ENCODE measurements at regions not wholly inside any gene's neighbourhood (a gene's known extent, or its start where the extent isn't known, plus 50 kb on each side); places are given as distances from the start of the nearest gene placed in this dataset.

DNA sequence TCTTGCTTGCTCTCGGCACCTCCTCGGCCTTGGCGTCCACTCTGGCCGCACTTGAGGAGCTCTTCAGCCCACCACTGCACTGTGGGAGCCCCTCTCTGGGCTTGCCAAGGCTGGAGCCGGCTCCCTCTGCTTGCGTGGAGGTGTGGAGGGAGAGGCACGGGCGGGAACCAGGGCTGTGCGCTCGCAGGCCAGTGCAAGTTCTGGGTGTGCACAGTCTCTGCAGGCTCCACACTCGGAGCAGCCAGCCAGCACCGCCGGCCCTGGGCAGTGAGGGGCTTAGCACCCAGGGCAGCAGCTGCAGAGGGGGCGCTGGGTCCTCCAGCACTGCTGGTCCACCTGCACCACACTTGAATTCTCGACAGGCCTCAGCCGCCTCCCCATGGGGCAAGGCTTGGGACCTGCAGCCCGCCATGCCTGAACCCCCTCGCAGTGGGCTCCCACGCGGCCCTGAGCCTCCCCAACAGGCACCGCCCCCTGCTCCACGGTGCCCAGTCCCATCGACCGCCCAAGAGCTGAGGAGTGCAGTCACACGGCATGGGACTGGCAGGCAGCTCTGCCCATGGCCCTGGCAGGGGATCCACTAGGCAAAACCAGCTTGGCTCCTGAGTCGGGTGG lies 411.2 kb upstream of the CHAC2 start:
- no peak overlapping the region for H3K4me3 ChIP-seq (ENCODE audit: low read depth, low read length)
- TF ChIP-seq, protein P1, sequence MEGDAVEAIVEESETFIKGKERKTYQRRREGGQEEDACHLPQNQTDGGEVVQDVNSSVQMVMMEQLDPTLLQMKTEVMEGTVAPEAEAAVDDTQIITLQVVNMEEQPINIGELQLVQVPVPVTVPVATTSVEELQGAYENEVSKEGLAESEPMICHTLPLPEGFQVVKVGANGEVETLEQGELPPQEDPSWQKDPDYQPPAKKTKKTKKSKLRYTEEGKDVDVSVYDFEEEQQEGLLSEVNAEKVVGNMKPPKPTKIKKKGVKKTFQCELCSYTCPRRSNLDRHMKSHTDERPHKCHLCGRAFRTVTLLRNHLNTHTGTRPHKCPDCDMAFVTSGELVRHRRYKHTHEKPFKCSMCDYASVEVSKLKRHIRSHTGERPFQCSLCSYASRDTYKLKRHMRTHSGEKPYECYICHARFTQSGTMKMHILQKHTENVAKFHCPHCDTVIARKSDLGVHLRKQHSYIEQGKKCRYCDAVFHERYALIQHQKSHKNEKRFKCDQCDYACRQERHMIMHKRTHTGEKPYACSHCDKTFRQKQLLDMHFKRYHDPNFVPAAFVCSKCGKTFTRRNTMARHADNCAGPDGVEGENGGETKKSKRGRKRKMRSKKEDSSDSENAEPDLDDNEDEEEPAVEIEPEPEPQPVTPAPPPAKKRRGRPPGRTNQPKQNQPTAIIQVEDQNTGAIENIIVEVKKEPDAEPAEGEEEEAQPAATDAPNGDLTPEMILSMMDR (IDR thresholded peaks at IDR 0.05; ENCODE audit: borderline replicate concordance, insufficient read depth, low read depth, low read length): no peak

DNA sequence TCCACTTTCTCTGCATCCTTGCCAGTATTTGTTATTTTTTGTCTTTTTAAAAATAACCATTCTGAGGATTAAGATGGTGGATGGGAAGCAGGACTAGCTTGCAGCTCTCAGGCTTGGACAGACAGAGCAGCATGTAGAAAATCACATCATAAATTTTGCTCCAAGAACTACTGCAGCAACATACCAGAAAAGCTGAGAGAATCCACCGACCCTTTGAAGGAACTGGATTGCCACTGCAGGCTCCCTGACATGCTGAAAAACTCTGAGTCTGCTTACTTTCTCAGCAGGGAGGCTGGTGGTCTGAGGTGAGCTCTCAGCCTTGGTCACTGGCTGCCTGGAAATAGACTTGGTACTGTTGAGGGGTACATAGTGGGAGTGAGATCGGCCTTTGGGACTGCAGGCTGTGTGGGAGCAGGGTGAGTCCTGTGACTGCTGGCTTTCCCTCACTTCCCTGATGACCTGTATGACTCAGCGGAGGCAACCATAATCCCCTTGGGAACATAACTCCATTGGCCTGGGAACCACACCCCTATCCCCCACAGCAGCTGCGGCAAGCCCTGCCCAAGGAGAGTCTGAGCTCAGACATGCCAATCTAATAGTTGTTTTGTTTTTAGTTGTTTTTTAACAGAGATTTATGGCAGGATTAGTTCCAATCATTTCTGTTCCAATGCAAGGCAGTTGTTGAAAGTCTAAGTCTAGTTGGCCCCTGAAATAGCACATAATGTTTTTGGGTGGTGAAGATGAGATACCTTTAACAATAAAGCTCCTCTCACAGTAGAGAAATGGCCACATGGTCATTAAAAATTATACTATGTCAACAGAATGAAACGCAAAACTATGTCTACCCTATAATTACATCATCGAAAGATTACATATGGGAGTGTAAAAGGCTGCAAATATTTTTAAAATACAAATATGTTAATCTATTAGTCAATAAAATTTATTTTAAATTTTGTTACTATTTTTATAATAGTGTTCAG lies 414.2 kb upstream of the CHAC2 start:
- no peak overlapping the region for H3K4me3 ChIP-seq (ENCODE audit: low read depth, low read length)
- TF ChIP-seq, protein P1 (IDR thresholded peaks at IDR 0.05; ENCODE audit: borderline replicate concordance, insufficient read depth, low read depth, low read length): no peak

DNA sequence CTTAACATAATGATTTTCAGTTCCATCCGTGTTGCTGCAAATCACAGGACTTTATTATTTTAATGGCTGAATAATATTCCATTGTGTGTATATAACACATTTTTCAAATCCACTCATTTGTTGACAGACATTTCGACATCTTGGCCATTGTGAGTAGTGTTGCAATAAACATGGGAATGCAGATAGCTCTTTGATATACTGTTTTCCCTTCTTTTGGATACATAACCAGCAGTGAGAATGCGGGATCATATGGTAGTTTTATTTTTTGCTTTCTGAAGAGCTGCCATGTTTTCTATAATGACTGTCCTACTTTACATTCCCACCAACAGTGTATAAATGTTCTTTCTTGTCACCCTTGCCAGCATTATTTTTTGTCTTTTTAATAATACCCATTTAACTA lies 420.3 kb upstream of the CHAC2 start:
- TF ChIP-seq, protein P1 (IDR thresholded peaks at IDR 0.05; ENCODE audit: borderline replicate concordance, insufficient read depth, low read depth, low read length): no peak
- H3K4me3 ChIP-seq (ENCODE audit: low read depth, low read length): no peak overlapping the region

DNA sequence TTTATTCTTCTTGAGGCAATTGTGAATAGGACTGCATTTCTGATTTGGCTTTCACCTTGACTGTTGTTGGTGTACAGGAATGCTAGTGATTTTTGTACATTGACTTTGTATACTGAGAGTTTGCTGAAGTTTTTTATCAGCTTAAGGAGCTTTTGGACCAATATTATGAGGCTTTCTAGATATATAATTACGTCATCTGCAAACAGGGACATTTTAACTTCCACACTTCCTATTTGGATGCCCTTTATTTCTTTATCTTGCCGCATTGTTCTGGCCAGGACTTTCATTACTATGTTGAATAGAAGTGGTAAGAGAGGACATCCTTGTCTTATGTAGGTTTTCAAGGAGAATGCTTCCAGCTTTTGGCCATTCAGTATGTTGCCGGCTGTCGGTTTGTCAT lies 425.4 kb upstream of the CHAC2 start:
- TF ChIP-seq, protein P1 (IDR thresholded peaks at IDR 0.05; ENCODE audit: borderline replicate concordance, insufficient read depth, low read depth, low read length): no peak
- no peak overlapping the region for H3K4me3 ChIP-seq (ENCODE audit: low read depth, low read length)

DNA sequence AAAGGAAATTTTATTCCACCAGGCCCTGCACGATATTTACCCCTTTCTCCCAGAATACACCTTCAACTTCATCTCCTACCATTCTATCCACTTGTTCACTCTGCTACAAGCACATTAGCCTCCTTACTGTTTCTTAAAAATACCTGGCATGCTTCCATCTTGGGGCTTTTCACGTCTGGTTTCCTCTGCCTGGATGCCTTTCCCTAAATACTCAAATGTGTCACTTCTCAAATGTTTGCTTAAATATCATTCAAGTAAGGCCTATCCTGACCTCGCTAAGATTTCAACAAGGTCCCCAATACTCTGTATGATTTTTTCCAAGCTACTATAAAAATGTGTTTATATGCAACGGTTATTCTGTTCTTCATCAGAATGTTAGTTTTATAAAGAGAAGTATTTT lies 433.0 kb upstream of the CHAC2 start:
- TF ChIP-seq, protein P1 (IDR thresholded peaks at IDR 0.05; ENCODE audit: borderline replicate concordance, insufficient read depth, low read depth, low read length): no peak

DNA sequence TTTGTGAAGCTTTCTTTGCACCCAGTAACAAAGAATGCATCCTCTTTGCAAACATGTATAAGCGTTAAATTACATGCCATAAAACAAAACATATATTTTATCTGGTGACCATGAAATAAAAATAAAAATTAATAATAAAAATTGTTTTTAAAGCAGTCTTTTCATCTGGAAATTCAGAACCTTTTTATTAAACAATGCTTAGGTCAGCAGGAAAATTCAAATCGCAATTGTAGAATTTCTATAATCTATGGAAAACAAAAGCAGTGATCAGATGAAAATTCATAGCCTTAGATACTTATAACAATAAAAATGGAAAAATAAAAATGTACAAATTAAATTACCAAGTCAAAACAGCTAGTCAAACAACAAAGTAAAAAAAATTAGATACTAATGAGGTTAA lies 435.9 kb upstream of the CHAC2 start:
- TF ChIP-seq, protein P1 (IDR thresholded peaks at IDR 0.05; ENCODE audit: borderline replicate concordance, insufficient read depth, low read depth, low read length): no peak
- H3K4me3 ChIP-seq (ENCODE audit: low read depth, low read length): no peak overlapping the region

More for the DNA sequence above, 433.0 kb upstream of the CHAC2 start:
- H3K4me3 ChIP-seq (ENCODE audit: low read depth, low read length): no peak overlapping the region
